ENCODE measurements at regions not wholly inside any gene's neighbourhood (a gene's known extent, or its start where the extent isn't known, plus 50 kb on each side); places are given as distances from the start of the nearest gene placed in this dataset.

DNA sequence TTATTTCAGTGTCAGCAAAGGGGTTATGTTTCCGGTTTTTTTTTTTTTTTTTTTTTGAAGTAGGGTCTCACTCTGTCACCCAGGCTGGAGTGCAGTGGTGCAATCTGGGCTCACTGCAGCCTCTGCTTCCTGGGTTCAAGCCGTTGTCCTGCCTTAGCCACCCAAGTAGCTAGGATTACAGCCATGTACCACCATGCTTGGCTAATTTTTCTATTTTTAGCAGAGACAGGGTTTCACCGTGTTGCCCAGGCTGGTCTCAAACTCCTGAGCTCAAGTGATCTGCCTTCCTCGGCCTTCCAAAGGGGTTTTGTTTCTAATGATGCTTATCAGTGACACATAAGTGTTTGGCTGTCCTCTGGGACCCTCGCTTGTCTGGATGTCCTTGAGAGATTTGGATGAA is 235.7 kb upstream of the C2CD4B start:
- DNase-seq (ENCODE audit: low read depth): no peak
- no peak overlapping the region for H3K4me3 ChIP-seq (ENCODE audit: control insufficient read depth, low read depth, low read length)
- TF ChIP-seq, protein P1, sequence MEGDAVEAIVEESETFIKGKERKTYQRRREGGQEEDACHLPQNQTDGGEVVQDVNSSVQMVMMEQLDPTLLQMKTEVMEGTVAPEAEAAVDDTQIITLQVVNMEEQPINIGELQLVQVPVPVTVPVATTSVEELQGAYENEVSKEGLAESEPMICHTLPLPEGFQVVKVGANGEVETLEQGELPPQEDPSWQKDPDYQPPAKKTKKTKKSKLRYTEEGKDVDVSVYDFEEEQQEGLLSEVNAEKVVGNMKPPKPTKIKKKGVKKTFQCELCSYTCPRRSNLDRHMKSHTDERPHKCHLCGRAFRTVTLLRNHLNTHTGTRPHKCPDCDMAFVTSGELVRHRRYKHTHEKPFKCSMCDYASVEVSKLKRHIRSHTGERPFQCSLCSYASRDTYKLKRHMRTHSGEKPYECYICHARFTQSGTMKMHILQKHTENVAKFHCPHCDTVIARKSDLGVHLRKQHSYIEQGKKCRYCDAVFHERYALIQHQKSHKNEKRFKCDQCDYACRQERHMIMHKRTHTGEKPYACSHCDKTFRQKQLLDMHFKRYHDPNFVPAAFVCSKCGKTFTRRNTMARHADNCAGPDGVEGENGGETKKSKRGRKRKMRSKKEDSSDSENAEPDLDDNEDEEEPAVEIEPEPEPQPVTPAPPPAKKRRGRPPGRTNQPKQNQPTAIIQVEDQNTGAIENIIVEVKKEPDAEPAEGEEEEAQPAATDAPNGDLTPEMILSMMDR (IDR thresholded peaks at IDR 0.05; ENCODE audit: control insufficient read depth, insufficient read depth, low read depth, low read length, missing control alignments): no peak

DNA sequence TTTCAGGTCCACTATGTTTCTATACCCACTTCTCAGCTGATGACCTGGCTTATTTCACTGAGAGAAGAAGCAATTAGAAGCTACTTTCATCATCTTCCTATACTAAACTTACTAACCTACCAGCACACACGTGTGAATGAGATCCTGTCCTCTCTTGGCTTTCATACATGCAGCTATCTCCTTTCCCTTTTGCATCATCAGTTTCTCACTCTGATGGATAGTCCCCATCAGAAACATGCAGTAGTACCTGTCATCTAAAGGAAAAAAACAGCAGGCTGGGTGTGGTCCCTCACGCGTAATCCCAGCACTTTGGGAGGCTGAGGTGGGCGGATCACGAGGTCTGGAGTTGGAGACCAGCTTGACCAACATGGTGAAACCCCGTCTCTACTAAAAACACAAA is 237.6 kb upstream of the C2CD4B start:
- TF ChIP-seq, protein P1 (IDR thresholded peaks at IDR 0.05; ENCODE audit: control insufficient read depth, insufficient read depth, low read depth, low read length, missing control alignments): no peak
- DNase-seq (ENCODE audit: low read depth): no peak

DNA sequence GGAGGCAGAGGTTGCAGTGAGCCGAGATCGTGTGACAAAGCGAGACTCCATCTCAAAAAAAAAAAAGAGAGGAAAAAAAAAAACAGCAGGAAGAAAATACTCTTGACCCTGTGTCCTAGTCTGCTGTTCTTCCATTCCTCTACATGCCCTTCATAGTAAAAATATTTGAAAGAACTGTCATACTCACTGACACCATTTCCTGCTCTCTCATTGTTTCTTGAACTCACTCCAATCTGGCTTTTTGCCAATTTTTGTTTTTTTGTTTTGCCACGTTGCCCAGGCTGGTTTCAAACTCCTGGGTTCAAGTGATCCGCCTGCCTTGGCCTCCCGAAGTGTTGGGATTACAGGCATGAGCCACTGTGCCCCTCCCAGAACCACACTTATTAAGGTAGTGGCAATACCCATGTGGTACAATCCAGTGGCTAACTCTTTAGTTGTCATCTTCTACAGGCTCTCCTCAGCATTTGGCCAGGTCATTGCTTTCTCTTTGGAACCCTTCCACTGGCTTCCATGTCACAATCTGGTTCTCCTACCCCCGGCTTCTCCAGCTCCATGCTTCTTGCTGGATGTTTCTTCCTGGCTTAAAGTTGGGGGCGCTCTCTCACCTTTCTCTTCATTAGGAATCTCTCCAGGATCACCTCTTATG is 238.2 kb upstream of the C2CD4B start:
- H3K4me3 ChIP-seq (ENCODE audit: control insufficient read depth, low read depth, low read length): no peak overlapping the region
- no peak for DNase-seq (ENCODE audit: low read depth)
- TF ChIP-seq, protein P1 (IDR thresholded peaks at IDR 0.05; ENCODE audit: control insufficient read depth, insufficient read depth, low read depth, low read length, missing control alignments): no peak

More for the DNA sequence above, 237.6 kb upstream of the C2CD4B start:
- no peak overlapping the region for H3K4me3 ChIP-seq (ENCODE audit: control insufficient read depth, low read depth, low read length)

DNA sequence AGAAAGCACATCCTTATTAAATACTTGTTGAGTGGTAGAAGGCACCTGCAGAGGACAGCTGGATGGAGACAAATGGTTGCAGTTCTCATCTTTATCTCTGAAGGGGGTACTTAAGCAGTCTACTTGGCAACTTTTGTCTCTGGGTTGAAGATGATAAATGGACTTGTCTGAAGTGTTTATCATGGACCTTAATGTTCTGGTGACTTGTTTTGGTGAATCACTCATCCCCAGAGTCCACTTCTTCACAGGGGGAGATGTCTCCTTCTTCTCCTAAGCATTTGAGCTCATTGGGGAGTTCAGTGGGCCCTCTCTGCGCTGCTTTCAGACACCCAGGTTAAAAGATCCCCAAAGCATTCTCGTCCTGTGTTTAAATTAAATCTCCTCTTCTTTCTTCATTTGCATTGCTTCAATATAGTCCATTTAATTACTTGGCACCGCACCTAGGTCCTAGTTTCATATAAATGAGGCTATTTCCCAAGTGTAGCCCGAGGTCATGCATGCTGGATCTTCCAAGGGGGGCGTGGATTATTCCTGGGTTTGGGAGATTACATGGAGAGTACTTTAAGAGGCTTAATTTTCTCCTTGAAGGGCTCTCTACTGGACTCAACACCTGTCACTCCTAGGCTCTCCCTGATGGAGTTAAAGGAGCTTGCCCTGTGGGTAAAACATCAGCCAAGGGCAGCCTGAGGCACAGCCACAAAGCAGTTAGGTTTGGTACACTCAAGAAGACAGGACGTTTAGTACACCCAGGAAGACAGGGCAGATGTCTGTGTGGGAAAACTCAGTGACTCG is 239.3 kb upstream of the C2CD4B start:
- TF ChIP-seq, protein P1 (IDR thresholded peaks at IDR 0.05; ENCODE audit: control insufficient read depth, insufficient read depth, low read depth, low read length, missing control alignments): no peak
- no peak overlapping the region for H3K4me3 ChIP-seq (ENCODE audit: control insufficient read depth, low read depth, low read length)
- DNase-seq (ENCODE audit: low read depth): no peak

DNA sequence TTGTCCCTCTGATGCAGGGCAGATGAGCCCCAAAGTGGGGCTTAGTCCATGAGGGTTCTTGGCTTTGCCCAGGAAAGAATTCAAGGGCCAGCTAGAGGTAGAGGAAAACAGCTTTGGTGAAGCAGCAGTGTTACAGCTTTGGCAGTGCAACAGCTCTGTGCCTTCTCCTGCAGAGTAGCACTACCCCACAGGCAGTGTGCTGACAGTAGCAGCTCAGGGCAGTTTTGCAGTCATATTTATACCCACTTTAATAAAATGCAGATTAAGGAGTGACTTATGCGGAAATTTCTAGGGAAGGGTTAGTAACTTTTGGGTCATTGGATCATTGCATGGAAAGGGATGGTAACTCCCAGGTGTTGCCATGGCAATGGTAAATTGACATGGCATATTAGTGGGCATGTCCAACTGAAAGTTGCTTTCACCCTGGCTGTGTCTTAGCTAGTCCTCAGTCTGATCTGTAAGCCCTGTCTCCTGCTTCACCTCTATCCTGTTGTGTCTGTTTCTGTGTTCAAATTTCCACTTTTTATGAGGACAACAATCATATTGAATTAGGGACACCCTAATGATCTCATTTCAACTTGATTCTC is 241.3 kb upstream of the C2CD4B start:
- H3K4me3 ChIP-seq (ENCODE audit: control insufficient read depth, low read depth, low read length): no peak overlapping the region
- TF ChIP-seq, protein P1 (IDR thresholded peaks at IDR 0.05; ENCODE audit: control insufficient read depth, insufficient read depth, low read depth, low read length, missing control alignments): no peak
- DNase-seq (ENCODE audit: low read depth): no peak

DNA sequence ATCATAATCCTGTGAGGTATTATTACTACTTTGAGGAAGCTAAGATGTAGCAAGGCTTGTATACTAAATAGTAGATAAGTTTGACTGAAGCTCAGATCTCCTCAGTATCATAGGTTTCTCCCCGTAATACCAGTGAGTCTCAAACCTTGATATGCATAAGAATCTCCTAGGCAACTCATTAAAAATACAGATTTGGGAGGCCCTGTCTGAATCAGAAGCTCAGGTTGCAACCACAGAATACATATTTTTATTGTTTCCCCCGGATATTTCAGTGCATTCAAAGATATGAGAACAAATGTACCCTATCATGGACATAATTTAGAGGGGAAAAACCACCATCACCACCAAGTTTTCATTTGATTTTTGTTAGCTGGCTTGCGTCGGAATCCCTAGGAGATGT is 242.1 kb upstream of the C2CD4B start:
- TF ChIP-seq, protein P1 (IDR thresholded peaks at IDR 0.05; ENCODE audit: control insufficient read depth, insufficient read depth, low read depth, low read length, missing control alignments): no peak
- no peak overlapping the region for H3K4me3 ChIP-seq (ENCODE audit: control insufficient read depth, low read depth, low read length)
- DNase-seq (ENCODE audit: low read depth): no peak

Data from AG09309 (cell line).